ENCODE measurements at regions not wholly inside any gene's neighbourhood (a gene's known extent, or its start where the extent isn't known, plus 50 kb on each side); places are given as distances from the start of the nearest gene placed in this dataset.
A peak's percentile ranks its signal among the peaks of the same experiment; 100 is the strongest.

DNA sequence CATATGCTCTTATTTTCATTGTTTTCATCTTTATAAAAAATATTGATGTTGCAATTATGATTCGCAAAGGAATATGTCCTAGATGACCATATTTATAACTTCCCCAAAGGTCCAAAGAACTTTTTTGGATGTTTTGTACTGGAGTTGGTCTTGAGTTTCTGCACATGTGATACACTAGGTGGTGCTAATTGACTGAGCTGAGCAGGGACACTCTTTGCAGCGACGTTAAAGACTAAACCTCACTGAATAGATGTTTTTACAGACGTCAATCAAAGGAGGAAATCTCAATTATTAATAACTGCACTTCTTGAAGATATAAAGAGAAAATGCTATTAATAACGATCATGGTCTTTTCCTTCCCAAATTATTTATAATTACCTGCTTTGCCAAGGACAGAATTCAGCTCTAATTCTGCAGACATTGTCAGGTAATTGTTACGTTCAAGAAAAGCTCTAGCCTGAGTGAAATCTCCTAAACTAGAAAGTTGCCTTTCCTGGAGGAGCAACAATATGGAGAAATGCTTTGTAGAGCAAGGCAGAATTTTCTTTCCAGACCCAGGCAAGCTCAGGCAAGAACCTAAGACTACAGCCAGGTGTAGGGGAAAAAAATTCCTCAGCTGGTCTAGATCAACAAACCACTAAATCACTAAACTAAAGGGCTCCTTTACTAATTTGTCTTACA lies 119.3 kb upstream of the RBBP8 start:
- WGBS (ENCODE audit: insufficient coverage) = no CpG with 5 or more reads among the region's 6 CpGs
- peak; percentile 33 for DNase-seq
- Histone ChIP-seq H3K9me3 (replicated peaks; ENCODE audit: control insufficient read depth, low read depth, low read length) (no peaks in the 10 kb centered on the region), H3K36me3 (ENCODE audit: control insufficient read depth, insufficient read depth, low read length) (no peaks in the 10 kb centered on the region), H3K27ac (ENCODE audit: low read length) (no peak overlapping the region), H3K4me3 (ENCODE audit: low read length) (no peak overlapping the region), H3K4me1 (ENCODE audit: control insufficient read depth, insufficient read depth, low read length) (no peaks in the 10 kb centered on the region), H3K27me3 (ENCODE audit: control insufficient read depth, insufficient read depth, low read length) (no peaks in the 10 kb centered on the region)

- H3K9me3 ChIP-seq (replicated peaks; ENCODE audit: control insufficient read depth, low read depth, low read length) = no peaks in the 10 kb centered on the region
- no peak overlapping the region for H3K27ac ChIP-seq (ENCODE audit: low read length)
- no peaks in the 10 kb centered on the region for H3K36me3 ChIP-seq (ENCODE audit: control insufficient read depth, insufficient read depth, low read length)
- H3K4me1 ChIP-seq (ENCODE audit: control insufficient read depth, insufficient read depth, low read length) = no peaks in the 10 kb centered on the region
- no peaks in the 10 kb centered on the region for H3K27me3 ChIP-seq (ENCODE audit: control insufficient read depth, insufficient read depth, low read length)
- H3K4me3 ChIP-seq (ENCODE audit: low read length) = no peak overlapping the region
- DNase-seq = no peak
- no CpG with 5 or more reads among the region's 4 CpGs for WGBS (ENCODE audit: insufficient coverage)
Measured at GRCh38 chr18:22814329-22814703, 118.8 kb upstream of the RBBP8 start.

- WGBS (ENCODE audit: insufficient coverage) = 70% methylated on average over 14 of the region's 18 CpGs
- H3K9me3 ChIP-seq (replicated peaks; ENCODE audit: control insufficient read depth, low read depth, low read length) = no peaks in the 10 kb centered on the region
- DNase-seq = peak; percentile 9
- H3K27me3 ChIP-seq (ENCODE audit: control insufficient read depth, insufficient read depth, low read length) = no peaks in the 10 kb centered on the region
- H3K4me3 ChIP-seq (ENCODE audit: low read length) = no peak overlapping the region
- H3K27ac ChIP-seq (ENCODE audit: low read length) = no peak overlapping the region
- H3K36me3 ChIP-seq (ENCODE audit: control insufficient read depth, insufficient read depth, low read length) = no peaks in the 10 kb centered on the region
- no peaks in the 10 kb centered on the region for H3K4me1 ChIP-seq (ENCODE audit: control insufficient read depth, insufficient read depth, low read length)
Measured at GRCh38 chr18:22816266-22817176, 116.6 kb upstream of the RBBP8 start.

- H3K36me3 ChIP-seq (ENCODE audit: control insufficient read depth, insufficient read depth, low read length) = no peaks in the 10 kb centered on the region
- no peaks in the 10 kb centered on the region for H3K27me3 ChIP-seq (ENCODE audit: control insufficient read depth, insufficient read depth, low read length)
- H3K27ac ChIP-seq (ENCODE audit: low read length) = no peak overlapping the region
- WGBS (ENCODE audit: insufficient coverage) = no CpG with 5 or more reads among the region's 1 CpG
- no peak for DNase-seq
- H3K4me3 ChIP-seq (ENCODE audit: low read length) = no peak overlapping the region
- H3K9me3 ChIP-seq (replicated peaks; ENCODE audit: control insufficient read depth, low read depth, low read length) = no peaks in the 10 kb centered on the region
- no peaks in the 10 kb centered on the region for H3K4me1 ChIP-seq (ENCODE audit: control insufficient read depth, insufficient read depth, low read length)
Measured at GRCh38 chr18:22817844-22818243, 115.3 kb upstream of the RBBP8 start.

GRCh38 chr18:22822024-22822423 lies 111.1 kb upstream of the RBBP8 start:
- H3K4me3 ChIP-seq (ENCODE audit: low read length) = no peak overlapping the region
- no peak for DNase-seq
- H3K27me3 ChIP-seq (ENCODE audit: control insufficient read depth, insufficient read depth, low read length) = no peaks in the 10 kb centered on the region
- no peaks in the 10 kb centered on the region for H3K36me3 ChIP-seq (ENCODE audit: control insufficient read depth, insufficient read depth, low read length)
- H3K9me3 ChIP-seq (replicated peaks; ENCODE audit: control insufficient read depth, low read depth, low read length) = no peaks in the 10 kb centered on the region
- H3K4me1 ChIP-seq (ENCODE audit: control insufficient read depth, insufficient read depth, low read length) = no peaks in the 10 kb centered on the region
- no peak overlapping the region for H3K27ac ChIP-seq (ENCODE audit: low read length)
- 53% methylated on average over 3 of the region's 3 CpGs for WGBS (ENCODE audit: insufficient coverage)

GRCh38 chr18:22822841-22823508 lies 110.2 kb upstream of the RBBP8 start:
- no peaks in the 10 kb centered on the region for H3K36me3 ChIP-seq (ENCODE audit: control insufficient read depth, insufficient read depth, low read length)
- 82% methylated on average over 2 of the region's 3 CpGs for WGBS (ENCODE audit: insufficient coverage)
- H3K4me3 ChIP-seq (ENCODE audit: low read length) = no peak overlapping the region
- H3K27me3 ChIP-seq (ENCODE audit: control insufficient read depth, insufficient read depth, low read length) = no peaks in the 10 kb centered on the region
- H3K9me3 ChIP-seq (replicated peaks; ENCODE audit: control insufficient read depth, low read depth, low read length) = no peaks in the 10 kb centered on the region
- no peak overlapping the region for H3K27ac ChIP-seq (ENCODE audit: low read length)
- no peak for DNase-seq
- no peaks in the 10 kb centered on the region for H3K4me1 ChIP-seq (ENCODE audit: control insufficient read depth, insufficient read depth, low read length)

DNA sequence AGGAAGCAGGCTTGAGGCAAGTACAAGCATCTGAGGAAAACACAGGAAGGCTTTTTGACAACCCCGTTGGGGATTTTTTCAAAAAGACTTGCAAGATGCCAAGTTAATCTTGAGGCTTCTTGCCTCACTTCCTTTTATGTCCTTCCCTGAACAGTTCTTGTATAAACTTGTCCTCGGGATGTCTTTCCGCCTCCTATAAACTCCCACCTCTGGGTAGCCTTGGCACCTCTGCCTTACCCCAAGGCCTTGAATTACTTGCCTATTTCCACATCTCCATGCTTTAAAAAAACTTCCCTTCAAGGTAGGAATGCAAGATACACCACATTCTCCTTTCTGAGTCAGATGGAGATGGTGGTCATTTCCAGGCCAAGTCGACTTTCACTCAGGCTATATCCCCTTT lies 106.4 kb upstream of the RBBP8 start:
- WGBS (ENCODE audit: insufficient coverage) = 63% methylated on average over 3 of the region's 4 CpGs
- Histone ChIP-seq H3K4me3 (ENCODE audit: low read length) (no peak overlapping the region), H3K36me3 (ENCODE audit: control insufficient read depth, insufficient read depth, low read length) (no peaks in the 10 kb centered on the region)

GRCh38 chr18:22827216-22827615 lies 105.9 kb upstream of the RBBP8 start:
- H3K27me3 ChIP-seq (ENCODE audit: control insufficient read depth, insufficient read depth, low read length) = no peaks in the 10 kb centered on the region
- 91% methylated on average over 2 of the region's 3 CpGs for WGBS (ENCODE audit: insufficient coverage)
- no peaks in the 10 kb centered on the region for H3K4me1 ChIP-seq (ENCODE audit: control insufficient read depth, insufficient read depth, low read length)
- no peak for DNase-seq
- no peaks in the 10 kb centered on the region for H3K9me3 ChIP-seq (replicated peaks; ENCODE audit: control insufficient read depth, low read depth, low read length)
- no peak overlapping the region for H3K27ac ChIP-seq (ENCODE audit: low read length)
- no peaks in the 10 kb centered on the region for H3K36me3 ChIP-seq (ENCODE audit: control insufficient read depth, insufficient read depth, low read length)
- no peak overlapping the region for H3K4me3 ChIP-seq (ENCODE audit: low read length)

More for the DNA sequence above, 106.4 kb upstream of the RBBP8 start:
- Histone ChIP-seq H3K4me1 (ENCODE audit: control insufficient read depth, insufficient read depth, low read length) (no peaks in the 10 kb centered on the region), H3K27me3 (ENCODE audit: control insufficient read depth, insufficient read depth, low read length) (no peaks in the 10 kb centered on the region), H3K27ac (ENCODE audit: low read length) (no peak overlapping the region), H3K9me3 (replicated peaks; ENCODE audit: control insufficient read depth, low read depth, low read length) (no peaks in the 10 kb centered on the region)
- DNase-seq = no peak

- WGBS (ENCODE audit: insufficient coverage) = no CpG with 5 or more reads among the region's 1 CpG
- Histone ChIP-seq H3K4me1 (ENCODE audit: control insufficient read depth, insufficient read depth, low read length) (no peaks in the 10 kb centered on the region), H3K27me3 (ENCODE audit: control insufficient read depth, insufficient read depth, low read length) (no peaks in the 10 kb centered on the region), H3K9me3 (replicated peaks; ENCODE audit: control insufficient read depth, low read depth, low read length) (no peaks in the 10 kb centered on the region), H3K4me3 (ENCODE audit: low read length) (no peak overlapping the region), H3K36me3 (ENCODE audit: control insufficient read depth, insufficient read depth, low read length) (no peaks in the 10 kb centered on the region), H3K27ac (ENCODE audit: low read length) (no peak overlapping the region)
- DNase-seq = no peak
Measured at GRCh38 chr18:22827741-22828140, 105.4 kb upstream of the RBBP8 start.

DNA sequence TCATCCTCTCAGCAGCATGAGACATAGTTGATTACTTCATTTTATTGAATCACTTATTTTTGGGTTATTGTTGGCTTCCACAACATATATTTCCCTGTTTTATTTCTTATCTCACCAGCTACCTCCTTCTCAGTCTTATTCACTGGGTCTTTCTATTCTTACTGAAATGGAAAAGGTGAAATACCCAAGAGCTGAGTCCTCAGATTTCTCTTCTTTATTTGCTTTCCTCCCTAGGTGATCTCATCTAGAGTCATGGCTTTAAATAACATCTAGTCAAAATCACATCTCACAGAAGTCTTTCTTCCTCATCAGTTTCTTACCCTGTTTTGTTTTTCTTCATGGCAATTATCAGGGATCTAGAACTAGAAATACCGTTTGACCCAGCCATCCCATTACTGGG lies 105.0 kb upstream of the RBBP8 start:
- H3K9me3 ChIP-seq (replicated peaks; ENCODE audit: control insufficient read depth, low read depth, low read length) = no peaks in the 10 kb centered on the region

More for the DNA sequence above, 105.0 kb upstream of the RBBP8 start:
- DNase-seq = no peak
- no peaks in the 10 kb centered on the region for H3K27me3 ChIP-seq (ENCODE audit: control insufficient read depth, insufficient read depth, low read length)
- no peaks in the 10 kb centered on the region for H3K36me3 ChIP-seq (ENCODE audit: control insufficient read depth, insufficient read depth, low read length)
- H3K4me3 ChIP-seq (ENCODE audit: low read length) = no peak overlapping the region
- no peak overlapping the region for H3K27ac ChIP-seq (ENCODE audit: low read length)
- WGBS (ENCODE audit: insufficient coverage) = no CpG with 5 or more reads among the region's 1 CpG
- H3K4me1 ChIP-seq (ENCODE audit: control insufficient read depth, insufficient read depth, low read length) = no peaks in the 10 kb centered on the region

Measured in muscle of leg (tissue), 3 donors.